PFSK-1 (cell line): ENCODE measurements at regions not wholly inside any gene's neighbourhood (a gene's known extent, or its start where the extent isn't known, plus 50 kb on each side); places are given as distances from the start of the nearest gene placed in this dataset.

Experiments used
- POLR2AphosphoS5 ChIP-seq: IDR thresholded peaks from 2 replicates; pipeline ENCODE4 v1.6.1; 2012; ENCODE audit warnings: low read depth, mild to moderate bottlenecking, control low read depth, low read length, moderate library complexity
- SIN3A ChIP-seq: IDR thresholded peaks from 2 replicates; pipeline ENCODE4 v1.6.1; 2012; ENCODE audit warnings: mild to moderate bottlenecking, low read length, moderate library complexity, borderline replicate concordance; ENCODE audit not compliant: insufficient read depth
- TF ChIP-seq, protein P1 (sequence below), 2 experiments: IDR thresholded peaks; 2 replicates each; pipeline versions ENCODE4 v1.6.1 to v1.8.0; 2011 to 2012; ENCODE audit warnings: low read depth in 2 of 2, low read length in 2 of 2, control low read depth in 1 of 2, inconsistent platforms in 1 of 2, mild to moderate bottlenecking in 1 of 2, moderate library complexity in 1 of 2; ENCODE audit not compliant: insufficient read depth in 1 of 2

DNA sequence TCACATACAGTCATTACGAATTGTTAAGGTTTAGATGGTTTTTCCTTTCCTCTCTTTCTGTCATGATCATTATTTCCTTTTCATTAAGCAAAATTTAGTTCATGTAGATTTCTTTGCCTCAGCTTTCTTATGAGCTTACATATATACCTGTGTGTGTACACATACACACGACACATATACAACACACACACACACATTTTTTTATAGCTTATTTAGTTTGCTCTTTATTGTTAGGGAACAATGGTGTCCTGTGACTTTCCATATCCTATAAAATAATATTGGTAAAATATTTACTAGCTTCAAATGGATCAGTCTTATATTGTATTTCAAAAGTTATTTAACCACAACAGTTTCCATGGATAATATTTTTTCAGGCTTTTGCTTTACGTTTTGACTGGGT is 840.7 kb downstream of the PCDH18 start:
- TF ChIP-seq, protein P1, sequence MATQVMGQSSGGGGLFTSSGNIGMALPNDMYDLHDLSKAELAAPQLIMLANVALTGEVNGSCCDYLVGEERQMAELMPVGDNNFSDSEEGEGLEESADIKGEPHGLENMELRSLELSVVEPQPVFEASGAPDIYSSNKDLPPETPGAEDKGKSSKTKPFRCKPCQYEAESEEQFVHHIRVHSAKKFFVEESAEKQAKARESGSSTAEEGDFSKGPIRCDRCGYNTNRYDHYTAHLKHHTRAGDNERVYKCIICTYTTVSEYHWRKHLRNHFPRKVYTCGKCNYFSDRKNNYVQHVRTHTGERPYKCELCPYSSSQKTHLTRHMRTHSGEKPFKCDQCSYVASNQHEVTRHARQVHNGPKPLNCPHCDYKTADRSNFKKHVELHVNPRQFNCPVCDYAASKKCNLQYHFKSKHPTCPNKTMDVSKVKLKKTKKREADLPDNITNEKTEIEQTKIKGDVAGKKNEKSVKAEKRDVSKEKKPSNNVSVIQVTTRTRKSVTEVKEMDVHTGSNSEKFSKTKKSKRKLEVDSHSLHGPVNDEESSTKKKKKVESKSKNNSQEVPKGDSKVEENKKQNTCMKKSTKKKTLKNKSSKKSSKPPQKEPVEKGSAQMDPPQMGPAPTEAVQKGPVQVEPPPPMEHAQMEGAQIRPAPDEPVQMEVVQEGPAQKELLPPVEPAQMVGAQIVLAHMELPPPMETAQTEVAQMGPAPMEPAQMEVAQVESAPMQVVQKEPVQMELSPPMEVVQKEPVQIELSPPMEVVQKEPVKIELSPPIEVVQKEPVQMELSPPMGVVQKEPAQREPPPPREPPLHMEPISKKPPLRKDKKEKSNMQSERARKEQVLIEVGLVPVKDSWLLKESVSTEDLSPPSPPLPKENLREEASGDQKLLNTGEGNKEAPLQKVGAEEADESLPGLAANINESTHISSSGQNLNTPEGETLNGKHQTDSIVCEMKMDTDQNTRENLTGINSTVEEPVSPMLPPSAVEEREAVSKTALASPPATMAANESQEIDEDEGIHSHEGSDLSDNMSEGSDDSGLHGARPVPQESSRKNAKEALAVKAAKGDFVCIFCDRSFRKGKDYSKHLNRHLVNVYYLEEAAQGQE (IDR thresholded peaks at IDR 0.05; ENCODE audit: insufficient read depth in 1 of 2, low read depth in 2 of 2, low read length in 2 of 2) = no peak
- TF ChIP-seq POLR2AphosphoS5 (no peak), SIN3A (no peak)
